Endometrial microvascular endothelial cells (primary cell): ENCODE measurements at regions not wholly inside any gene's neighbourhood (a gene's known extent, or its start where the extent isn't known, plus 50 kb on each side); places are given as distances from the start of the nearest gene placed in this dataset.

Source experiments
- in situ Hi-C: cut with HindIII; loops from 2 replicates; pipeline ENCODE4 v1.10.0; 2017; ENCODE audit warnings: low sequenced_read_pairs, low pct_unique_long_range_greater_than_20kb; ENCODE audit errors: inconsistent ontology term

GRCh38 chr2:121132054-121132761 lies 152.8 kb downstream of the TFCP2L1 start:
- in situ Hi-C loops: no loop called here

- in situ Hi-C loops: no loop called here
Observed at GRCh38 chr2:121132762-121133107, 152.3 kb downstream of the TFCP2L1 start.

- in situ Hi-C loops: no loop called here
Observed at GRCh38 chr2:121133551-121134319, 151.3 kb downstream of the TFCP2L1 start.

GRCh38 chr2:121134728-121135127 lies 150.3 kb downstream of the TFCP2L1 start:
- in situ Hi-C loops: no loop called here

- in situ Hi-C loops: no loop called here
Observed at GRCh38 chr2:121135168-121135853, 149.7 kb downstream of the TFCP2L1 start.

- in situ Hi-C loops: no loop called here
Observed at GRCh38 chr2:121136323-121136722, 148.7 kb downstream of the TFCP2L1 start.

- in situ Hi-C loops: no loop called here
Observed at GRCh38 chr2:121137571-121137970, 147.4 kb downstream of the TFCP2L1 start.

GRCh38 chr2:121140734-121141133 lies 144.3 kb downstream of the TFCP2L1 start:
- in situ Hi-C loops: no loop called here

GRCh38 chr2:121142452-121142851 lies 142.6 kb downstream of the TFCP2L1 start:
- in situ Hi-C loops: no loop called here

GRCh38 chr2:121144111-121144510 lies 140.9 kb downstream of the TFCP2L1 start:
- in situ Hi-C loops: no loop called here

- in situ Hi-C loops: no loop called here
Observed at GRCh38 chr2:121146630-121147029, 138.4 kb downstream of the TFCP2L1 start.

- in situ Hi-C loops: no loop called here
Observed at GRCh38 chr2:121147766-121148165, 137.2 kb downstream of the TFCP2L1 start.

GRCh38 chr2:121148481-121148880 lies 136.5 kb downstream of the TFCP2L1 start:
- in situ Hi-C loops: no loop called here

GRCh38 chr2:121149384-121149783 lies 135.6 kb downstream of the TFCP2L1 start:
- in situ Hi-C loops: no loop called here

- in situ Hi-C loops: no loop called here
Observed at GRCh38 chr2:121150126-121150525, 134.9 kb downstream of the TFCP2L1 start.

GRCh38 chr2:121150713-121151112 lies 134.3 kb downstream of the TFCP2L1 start:
- in situ Hi-C loops: no loop called here

GRCh38 chr2:121151311-121152109 lies 133.5 kb downstream of the TFCP2L1 start:
- in situ Hi-C loops: no loop called here

GRCh38 chr2:121152861-121153260 lies 132.1 kb downstream of the TFCP2L1 start:
- in situ Hi-C loops: no loop called here

- in situ Hi-C loops: no loop called here
Observed at GRCh38 chr2:121153516-121153915, 131.5 kb downstream of the TFCP2L1 start.
